Activated gamma-delta T cell (primary cell): ENCODE measurements at regions not wholly inside any gene's neighbourhood (a gene's known extent, or its start where the extent isn't known, plus 50 kb on each side); places are given as distances from the start of the nearest gene placed in this dataset.

Experiments used
- DNase-seq: peaks from one replicate; lab custom pipeline; 2025; lab: John Stamatoyannopoulos, UW

DNA sequence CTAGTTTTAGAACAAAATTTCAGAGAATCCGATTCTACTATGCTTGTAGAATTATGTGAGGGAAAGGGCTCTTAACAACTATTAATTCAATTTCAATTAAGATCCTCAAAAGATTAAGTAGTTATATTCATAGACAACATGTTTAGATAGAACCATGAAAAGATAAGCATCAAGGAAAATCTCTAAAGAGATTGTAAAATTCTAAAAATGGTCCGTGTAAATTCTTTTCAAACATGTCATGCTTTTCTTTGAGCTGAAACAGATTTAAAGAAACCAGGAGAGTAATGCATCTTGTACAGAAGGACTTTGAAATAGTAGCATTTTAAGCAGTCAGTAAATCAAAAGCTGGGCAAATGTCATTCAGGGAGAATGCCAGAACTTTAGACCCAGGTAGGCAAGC, 1080.6 kb upstream of the B3GALT2 start:
- no peak for DNase-seq

DNA sequence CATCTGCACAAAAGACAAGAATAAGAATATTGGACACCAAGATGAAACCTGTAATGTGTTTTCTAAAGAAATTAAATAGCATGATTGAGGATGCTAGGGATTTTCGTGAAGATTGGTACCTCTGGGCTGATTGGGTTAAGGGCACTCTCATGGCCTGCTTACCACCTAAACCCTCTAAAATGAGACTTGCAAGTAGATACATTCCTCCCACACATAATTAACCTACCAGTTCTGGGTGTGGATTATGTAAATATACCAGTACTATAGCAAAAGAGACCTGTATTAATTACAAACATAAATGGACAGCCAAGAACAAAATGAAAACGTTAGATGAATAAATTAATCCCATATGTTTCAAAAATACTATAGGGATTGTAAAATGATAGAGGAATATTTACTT, 1069.6 kb upstream of the B3GALT2 start:
- DNase-seq = no peak

DNA sequence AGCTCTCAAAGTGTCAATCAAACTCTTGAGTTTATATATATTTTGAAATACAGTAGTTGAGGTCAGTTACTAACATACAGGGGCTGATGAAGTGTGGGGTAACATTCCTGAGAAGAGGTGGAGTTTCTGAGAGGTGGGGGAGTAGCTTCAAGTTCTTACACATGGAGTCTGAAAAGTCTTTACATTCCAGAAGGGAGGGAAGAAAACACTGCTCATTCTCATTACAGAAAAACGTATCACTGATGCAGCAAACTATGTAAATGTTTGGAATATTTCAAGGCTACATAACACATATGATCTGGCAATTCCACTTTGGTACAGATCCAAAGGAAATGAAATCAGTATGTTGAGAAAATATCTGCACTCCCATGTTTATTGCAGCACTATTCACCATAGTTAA, 1065.8 kb upstream of the B3GALT2 start:
- DNase-seq = no peak

DNA sequence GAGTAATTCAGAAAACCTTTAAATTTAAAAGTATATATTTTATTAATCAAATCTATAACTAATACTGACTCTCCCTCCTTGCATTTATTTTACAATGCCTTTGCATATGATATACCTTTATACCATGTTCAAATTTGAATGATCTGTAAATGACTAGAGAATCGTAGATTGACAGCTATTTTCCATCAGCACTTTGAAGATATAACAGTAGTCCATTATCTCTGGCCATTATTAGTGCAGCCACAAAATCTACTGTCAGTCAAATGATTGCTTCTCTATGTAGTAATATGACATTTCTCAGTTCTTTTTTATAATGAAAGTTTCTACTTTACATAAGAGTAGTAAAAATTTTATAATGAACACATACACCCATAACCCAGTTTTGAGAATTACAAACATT, 1054.8 kb upstream of the B3GALT2 start:
- DNase-seq = no peak

DNA sequence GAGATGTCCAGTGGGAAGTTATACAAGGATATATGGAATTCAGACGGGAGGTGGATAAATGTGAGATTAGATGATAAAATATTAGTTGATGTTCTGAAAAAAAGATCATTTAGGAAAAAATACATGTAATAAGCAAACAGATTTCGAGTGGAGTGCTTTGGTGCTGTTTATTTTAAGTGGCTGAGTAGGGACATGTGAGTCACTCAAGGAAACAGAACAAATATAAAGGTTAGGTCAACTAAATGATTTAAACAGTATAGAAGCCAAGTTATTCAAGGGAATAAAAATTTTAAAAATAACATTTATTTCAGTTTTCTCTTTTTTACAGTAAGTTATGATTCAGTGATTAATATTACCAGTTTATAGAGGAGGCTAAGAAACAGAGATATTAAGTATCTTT, 1046.7 kb upstream of the B3GALT2 start:
- DNase-seq = no peak

DNA sequence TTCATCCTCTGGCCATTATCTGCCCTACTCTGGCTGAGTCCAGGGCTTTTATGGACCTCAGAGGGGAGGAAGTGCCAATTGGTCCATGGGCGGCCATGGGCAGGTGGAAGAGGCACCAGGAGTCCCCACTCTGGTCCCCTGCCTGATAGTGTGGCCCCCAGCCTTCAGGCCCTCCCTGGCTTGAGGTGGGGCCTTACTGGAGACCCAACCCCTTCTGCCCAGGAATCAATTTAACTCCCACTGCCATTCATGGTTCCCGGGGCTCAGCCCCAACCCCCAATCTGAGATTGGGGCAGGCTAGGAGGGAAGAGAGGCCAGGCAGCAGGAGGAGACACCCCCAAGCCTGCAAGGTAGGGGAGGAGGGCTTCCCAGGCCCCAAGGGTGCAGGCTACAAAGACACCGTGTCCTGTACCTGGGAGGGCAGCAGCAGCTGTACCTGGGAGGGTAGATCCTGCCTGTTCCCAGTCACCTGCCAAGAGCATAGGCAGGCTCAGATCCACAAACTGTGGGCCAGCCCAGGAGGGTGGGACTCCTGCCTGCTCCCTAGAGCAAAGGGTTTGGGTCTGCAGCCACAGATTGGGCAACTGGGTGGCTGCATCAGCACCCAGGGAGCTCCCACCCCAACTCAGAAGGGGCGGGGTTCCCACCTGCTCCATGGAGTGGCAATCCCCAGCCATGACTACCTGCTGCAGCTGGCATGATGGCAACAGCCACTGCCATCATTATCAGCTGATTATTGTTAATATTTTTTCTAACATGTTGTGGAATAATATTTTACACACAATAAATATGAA, 1044.1 kb upstream of the B3GALT2 start:
- DNase-seq = no peak

DNA sequence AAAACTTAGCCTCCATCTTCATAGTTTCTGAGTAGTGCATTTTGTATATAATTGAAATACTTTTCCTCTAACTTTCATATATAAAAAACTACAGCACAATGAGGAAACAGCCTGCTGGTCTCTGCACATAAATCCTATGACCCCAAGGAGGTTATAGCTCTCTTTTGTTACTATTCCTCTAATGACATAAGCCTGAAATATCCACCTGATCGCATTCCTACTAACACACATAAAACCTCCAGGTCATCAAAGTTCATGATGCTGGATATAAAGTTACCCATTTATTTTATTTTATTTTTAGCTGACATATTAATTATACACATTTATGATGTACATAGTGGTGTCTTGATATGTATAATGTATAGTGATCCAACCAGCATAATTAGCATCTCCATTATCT, 1042.0 kb upstream of the B3GALT2 start:
- DNase-seq = no peak

DNA sequence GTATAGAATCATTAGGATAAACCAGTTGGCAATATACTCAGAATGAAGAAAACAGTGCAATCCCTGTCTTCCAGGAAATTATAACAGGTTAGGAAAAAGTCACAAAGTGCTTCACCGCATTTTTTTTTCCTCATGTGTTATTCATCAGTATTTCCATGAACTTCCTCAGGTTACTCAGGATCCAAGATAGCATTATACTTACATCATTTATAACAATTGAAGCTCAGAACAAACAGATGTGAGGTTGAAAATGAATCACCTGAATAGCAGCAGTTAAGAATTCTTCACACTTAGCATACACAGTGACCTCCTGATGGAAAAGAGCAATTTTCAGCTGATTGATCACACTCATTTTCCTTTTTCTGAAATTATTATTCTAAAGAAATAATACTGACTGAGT, 1040.7 kb upstream of the B3GALT2 start:
- DNase-seq = no peak

DNA sequence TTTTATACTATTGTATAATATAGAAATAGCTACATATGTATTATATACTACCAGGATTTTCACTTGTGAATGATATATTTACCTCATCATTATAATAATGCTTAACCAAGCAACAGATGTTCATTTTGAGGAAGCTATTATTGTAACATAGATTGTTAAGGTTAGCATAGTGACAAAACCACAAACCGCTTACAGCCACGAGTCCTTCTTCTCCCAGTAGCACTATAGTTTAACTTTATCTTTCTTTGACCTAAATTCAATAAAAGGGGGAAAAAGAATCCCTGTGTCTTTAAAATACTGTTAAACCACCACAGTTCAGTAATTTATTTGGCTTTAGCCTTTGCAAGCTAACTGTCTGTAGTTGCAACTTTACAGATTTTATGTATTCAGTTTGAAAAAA, 1039.4 kb upstream of the B3GALT2 start:
- no peak for DNase-seq

DNA sequence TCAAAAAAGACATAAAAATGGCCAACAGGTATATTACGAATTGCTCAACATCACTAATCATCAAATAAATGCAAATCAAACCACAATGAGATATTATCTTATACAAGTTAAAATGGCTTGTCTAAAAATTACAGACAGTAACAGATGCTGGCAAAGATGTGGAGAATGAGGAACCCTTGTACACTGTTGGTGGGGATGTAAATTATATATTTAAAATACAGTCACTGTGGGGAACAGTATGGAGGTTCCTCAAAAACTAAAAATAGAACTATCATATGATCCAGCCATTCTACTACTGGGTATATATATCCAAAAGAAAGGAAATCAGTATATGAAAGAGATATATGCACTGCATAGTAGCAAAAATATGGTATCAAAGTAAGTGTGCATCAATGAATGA, 1037.2 kb upstream of the B3GALT2 start:
- DNase-seq = no peak

DNA sequence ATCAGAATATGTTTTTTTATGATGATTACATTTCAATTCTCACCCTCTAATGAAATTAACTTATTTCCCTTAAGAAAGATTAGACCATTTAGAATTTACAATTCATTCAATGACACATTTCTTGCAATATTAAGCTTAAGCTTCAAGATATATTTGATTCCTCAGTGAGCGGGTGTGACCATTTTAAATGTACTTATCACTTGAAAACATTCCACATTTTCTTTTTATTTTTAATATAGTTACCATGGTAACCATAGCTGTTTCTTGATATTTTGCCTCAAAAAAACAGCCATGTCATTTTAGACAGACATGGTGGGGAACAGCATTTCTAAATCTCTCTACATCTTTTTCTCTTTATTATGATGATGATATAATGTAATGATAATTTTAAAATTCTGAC, 1029.0 kb upstream of the B3GALT2 start:
- DNase-seq = no peak

DNA sequence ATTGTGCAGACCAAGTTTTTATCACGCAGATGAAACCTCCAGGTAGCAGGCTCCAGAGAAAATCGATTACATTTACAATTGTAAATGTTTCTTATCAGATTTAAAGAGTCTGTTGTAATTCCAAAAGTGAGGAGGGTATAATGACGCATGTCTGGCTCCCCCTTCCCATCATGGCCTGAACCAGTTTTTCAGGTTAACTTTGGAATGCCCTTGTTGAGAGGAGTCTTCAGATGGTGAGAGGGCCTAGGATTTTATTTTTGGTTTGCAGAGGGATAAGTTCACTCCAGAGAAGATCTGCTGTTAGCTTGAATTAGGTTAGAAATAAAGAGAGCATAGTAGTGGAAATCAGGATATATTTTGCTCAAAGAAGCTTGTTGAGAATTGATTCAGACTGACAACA, 1028.3 kb upstream of the B3GALT2 start:
- no peak for DNase-seq

DNA sequence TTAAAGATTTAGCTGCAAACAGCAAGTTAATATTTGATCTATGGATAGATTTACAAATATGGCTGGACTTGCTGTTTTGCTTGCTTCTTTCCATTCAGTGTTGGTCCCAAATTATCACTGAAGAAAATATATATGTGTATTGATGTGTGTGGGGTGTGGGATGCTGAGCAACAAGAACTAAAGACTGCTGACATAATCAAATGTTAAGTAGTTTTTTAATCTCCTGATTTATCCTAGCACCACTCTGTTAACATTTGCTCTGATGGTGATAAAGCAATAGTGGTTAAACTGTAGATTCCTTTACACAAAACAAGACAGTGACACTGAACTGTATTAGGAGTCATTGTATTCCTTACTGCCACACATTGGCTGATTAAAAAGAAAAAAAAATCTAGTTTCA, 1023.5 kb upstream of the B3GALT2 start:
- no peak for DNase-seq

DNA sequence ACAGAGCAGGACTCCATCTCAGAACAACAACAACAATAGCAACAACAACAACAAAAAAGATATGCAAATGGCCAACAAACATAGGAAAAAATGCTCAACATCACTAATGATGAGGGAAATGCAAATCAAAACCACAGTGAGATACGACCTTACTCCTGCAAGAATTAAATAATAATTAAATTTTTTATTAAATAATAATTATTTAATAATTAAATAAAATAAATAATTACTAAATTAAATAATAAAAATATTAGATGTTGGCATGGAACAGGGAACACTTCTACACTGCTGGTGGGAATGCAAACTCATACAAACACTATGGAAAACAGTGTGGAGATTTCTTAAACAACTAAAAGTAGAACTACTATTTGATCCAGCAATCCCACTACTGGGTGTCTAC, 1022.3 kb upstream of the B3GALT2 start:
- no peak for DNase-seq

DNA sequence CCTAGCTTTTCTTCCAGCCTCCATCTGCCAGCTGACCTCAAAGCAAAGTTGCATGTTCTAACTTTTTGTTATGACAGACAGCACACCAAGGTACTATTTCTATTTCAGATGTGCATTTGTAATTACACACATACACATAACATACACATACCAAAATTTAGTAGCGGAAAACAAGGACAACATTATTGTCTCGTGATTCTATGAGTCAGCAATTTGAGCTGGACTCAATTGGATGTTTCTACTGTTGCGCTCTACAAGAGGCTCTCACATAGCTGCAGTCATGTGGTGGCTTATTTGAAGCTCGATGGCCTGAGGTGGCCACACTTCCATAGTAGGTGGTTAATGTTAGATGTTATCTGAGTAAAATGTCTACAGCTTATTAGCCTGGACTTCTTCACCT, 1010.1 kb upstream of the B3GALT2 start:
- no peak for DNase-seq

DNA sequence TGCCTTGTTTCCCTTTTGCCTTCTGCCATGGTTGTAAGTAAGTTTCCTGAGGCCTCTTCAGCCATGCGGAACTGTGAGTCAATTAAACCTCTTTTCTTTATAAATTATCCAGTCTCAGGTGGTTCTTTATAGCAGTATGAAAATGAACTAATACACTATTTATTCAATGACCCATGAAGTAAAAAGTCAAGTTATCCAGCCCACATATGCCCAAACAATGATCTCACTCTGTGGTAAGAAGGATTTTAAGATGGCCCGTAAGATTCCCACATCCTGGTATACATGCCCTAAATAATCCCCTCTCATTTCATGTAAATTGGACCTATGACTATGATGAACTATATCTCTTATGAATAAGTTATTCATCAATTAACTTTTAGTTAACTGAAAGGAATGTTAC, 1008.3 kb upstream of the B3GALT2 start:
- no peak for DNase-seq

DNA sequence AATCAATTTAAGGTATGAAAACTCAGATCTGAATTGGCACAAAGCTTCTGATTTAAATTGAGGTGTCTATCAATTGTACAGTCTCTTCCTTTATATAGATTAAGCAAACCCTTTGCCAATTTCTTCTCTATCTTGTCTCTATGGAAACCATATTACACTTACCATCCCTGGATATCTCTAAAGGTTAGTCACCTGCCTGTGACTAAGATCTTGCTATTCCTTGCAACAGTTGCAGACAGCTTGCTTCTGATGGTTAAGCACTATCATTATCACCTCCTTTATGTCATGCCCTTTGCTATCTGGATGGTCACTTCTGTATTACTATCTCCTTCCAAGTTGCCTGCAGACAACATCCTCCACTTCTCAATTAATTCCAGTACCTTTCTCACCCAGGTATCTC, 998.6 kb upstream of the B3GALT2 start:
- no peak for DNase-seq

DNA sequence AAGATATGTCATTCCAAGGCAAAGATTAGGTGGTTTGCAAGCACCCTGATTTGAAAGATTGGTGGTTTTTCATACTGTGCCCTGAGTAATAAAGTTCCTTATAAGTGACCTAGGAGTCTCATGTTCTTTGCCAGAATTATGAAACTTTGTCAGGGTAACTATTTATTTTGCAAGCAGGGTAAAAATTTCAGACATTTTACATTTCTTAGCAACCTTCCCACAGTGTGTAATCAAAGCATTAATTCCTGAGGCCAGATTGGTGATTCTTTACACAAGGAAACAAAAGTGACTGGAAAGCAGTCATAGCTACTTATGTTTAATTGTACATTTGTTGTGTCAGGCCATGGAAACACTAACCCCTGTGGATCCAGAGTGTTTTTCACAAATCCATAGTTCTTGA, 998.0 kb upstream of the B3GALT2 start:
- DNase-seq = no peak

DNA sequence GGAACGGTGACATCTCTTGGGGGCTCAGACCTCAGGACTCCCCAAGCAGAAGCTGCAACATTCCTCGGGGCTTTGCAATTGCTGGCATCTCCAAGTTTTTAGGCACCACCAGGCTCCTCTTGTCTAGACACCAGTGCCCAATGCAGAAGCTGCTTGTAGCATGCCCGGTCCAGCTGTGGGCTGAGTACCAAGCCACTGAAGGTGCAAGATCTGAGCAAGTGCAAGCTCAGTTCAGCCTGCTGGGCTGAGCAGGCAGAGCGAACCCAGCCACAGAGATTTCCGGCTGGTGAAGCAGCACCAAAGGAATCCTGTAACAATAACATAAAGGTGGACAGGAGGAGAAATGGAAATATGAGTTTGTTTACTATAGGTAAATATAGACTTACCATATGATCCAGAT, 995.4 kb upstream of the B3GALT2 start:
- no peak for DNase-seq

DNA sequence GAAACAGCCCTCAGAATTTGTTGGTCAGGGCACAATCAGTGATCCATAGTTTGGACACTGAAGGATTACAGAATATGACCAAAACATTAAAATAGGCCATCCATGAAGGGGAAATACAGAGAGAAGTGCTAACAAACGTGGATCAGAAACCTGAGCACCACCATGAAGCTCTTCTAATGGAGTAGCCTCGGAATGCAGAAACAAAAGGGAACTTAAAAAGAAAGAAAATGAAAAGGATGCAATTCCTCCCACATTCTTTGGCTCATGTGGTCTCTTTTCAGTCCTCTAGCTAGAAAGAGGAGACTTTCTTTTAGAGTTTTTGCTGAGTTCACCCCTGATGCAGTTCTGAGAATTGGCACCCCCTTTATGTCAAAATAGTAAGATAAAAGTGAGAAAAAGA, 989.8 kb upstream of the B3GALT2 start:
- DNase-seq = no peak

DNA sequence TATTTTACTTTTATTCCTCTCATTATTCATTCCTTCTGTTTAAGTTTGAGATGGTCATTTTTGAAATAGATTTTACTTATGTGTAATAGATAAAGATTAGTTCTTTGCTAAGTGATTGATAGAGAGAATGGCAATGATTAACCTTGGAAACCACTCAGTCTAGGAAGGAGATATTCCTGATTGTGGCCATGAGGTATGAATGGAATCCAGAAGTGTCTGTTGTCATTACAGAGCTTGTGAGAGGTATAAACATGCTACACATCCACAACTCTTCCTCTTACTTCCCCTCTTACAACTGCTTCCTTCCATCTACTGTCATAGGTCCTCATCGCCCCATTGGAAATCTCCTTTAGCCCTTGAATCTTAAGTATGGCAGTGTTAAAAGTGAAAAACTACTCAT, 988.8 kb upstream of the B3GALT2 start:
- DNase-seq = no peak

DNA sequence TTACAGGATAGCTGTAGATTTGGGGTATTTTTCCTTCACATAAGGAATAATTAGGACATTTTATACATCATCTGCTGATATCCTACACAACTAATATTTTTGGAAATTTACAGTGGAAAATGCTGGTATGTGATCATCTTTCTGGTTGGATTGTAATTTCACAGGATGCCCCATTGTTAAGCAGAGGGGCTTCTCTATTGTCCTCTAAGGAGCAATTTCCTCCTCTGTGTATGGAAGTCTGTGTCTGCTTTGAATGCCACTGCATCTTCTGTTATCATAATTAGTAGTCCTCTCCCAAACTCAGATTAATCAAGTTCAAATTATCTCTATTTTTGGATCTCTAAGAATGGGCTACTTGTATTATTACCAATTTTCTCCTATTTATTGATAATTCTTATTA, 988.1 kb upstream of the B3GALT2 start:
- no peak for DNase-seq

DNA sequence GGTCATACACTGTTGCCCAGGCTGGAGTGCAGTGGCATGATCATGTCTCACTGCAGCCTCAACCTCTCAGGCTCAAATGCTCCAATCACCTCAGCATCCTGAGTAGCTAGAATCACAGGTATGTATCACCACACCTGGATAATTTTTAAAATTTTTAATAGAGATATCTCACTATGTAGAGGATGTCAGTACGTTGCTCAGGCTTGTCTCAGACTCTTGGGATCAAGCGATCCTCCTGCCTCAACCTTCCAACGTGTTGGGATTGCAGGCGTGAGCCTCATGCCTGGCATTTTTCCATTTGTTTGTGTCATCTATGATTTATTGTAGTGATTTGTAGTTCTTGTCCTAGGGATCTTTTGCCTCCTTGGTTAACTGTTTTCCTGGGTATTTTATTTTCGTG, 985.2 kb upstream of the B3GALT2 start:
- no peak for DNase-seq

DNA sequence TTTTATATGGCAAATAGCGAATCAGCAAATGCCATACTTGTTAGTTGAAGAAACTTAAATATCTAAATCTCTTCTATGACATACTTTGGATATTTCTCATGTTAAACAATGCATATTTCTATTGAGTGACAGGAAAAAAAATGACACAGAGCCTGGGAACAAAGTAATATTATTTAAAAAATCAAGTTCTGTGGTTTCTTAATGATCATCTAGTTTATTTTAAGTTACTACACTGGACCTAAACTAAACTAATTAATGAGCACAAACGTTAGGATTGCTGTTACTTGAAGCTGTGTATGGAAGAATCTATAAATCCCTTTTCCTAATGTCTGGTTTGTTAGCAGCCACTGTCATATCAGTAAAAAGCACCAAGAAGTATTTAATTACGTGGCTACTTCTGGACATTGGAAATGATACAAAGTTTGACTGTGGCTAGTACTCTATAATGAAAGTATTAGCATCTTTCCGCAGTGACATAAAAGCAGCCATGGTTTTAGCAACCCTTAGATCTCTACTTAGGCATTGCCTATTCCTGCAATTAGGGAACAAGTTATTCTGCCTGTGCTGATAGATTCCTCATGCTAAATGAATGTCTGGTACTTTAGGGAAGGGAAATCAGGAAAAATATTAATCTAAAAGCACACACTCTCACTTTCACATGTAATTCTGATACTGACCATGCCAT, 981.7 kb upstream of the B3GALT2 start:
- no peak for DNase-seq
